ENCODE measurements at regions not wholly inside any gene's neighbourhood (a gene's known extent, or its start where the extent isn't known, plus 50 kb on each side); places are given as distances from the start of the nearest gene placed in this dataset.

- Histone ChIP-seq H3K36me3 (ENCODE audit: control insufficient read depth, insufficient read depth, low read length) (no peaks in the 10 kb centered on the region), H3K27me3 (ENCODE audit: control insufficient read depth, insufficient read depth, low read length) (peaks cover 10% of the 10 kb centered on the region), H3K27ac (ENCODE audit: low read length) (no peak overlapping the region), H3K9me3 (ENCODE audit: control insufficient read depth, insufficient read depth, low read depth, low read length) (no peaks in the 10 kb centered on the region), H3K4me1 (ENCODE audit: control insufficient read depth, insufficient read depth, low read length) (no peaks in the 10 kb centered on the region), H3K4me3 (ENCODE audit: low read depth in 2 of 2, low read length in 2 of 2) (no peak overlapping the region)
- ChIA-PET CTCF (no interaction called here), POLR2A (no interaction called here)
- DNase-seq (ENCODE audit: low read depth, low spot score): no peak
- ATAC-seq: no peak
- TF ChIP-seq, protein P1, sequence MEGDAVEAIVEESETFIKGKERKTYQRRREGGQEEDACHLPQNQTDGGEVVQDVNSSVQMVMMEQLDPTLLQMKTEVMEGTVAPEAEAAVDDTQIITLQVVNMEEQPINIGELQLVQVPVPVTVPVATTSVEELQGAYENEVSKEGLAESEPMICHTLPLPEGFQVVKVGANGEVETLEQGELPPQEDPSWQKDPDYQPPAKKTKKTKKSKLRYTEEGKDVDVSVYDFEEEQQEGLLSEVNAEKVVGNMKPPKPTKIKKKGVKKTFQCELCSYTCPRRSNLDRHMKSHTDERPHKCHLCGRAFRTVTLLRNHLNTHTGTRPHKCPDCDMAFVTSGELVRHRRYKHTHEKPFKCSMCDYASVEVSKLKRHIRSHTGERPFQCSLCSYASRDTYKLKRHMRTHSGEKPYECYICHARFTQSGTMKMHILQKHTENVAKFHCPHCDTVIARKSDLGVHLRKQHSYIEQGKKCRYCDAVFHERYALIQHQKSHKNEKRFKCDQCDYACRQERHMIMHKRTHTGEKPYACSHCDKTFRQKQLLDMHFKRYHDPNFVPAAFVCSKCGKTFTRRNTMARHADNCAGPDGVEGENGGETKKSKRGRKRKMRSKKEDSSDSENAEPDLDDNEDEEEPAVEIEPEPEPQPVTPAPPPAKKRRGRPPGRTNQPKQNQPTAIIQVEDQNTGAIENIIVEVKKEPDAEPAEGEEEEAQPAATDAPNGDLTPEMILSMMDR (IDR thresholded peaks at IDR 0.05): no peak
- TF ChIP-seq SIN3A (IDR thresholded peaks at IDR 0.05; ENCODE audit: borderline replicate concordance, insufficient read depth, low read depth, low read length): no peak
- TF ChIP-seq TCF7L2 (IDR thresholded peaks at IDR 0.05; ENCODE audit: low read depth, low read length): no peak
- TF ChIP-seq, protein P2, sequence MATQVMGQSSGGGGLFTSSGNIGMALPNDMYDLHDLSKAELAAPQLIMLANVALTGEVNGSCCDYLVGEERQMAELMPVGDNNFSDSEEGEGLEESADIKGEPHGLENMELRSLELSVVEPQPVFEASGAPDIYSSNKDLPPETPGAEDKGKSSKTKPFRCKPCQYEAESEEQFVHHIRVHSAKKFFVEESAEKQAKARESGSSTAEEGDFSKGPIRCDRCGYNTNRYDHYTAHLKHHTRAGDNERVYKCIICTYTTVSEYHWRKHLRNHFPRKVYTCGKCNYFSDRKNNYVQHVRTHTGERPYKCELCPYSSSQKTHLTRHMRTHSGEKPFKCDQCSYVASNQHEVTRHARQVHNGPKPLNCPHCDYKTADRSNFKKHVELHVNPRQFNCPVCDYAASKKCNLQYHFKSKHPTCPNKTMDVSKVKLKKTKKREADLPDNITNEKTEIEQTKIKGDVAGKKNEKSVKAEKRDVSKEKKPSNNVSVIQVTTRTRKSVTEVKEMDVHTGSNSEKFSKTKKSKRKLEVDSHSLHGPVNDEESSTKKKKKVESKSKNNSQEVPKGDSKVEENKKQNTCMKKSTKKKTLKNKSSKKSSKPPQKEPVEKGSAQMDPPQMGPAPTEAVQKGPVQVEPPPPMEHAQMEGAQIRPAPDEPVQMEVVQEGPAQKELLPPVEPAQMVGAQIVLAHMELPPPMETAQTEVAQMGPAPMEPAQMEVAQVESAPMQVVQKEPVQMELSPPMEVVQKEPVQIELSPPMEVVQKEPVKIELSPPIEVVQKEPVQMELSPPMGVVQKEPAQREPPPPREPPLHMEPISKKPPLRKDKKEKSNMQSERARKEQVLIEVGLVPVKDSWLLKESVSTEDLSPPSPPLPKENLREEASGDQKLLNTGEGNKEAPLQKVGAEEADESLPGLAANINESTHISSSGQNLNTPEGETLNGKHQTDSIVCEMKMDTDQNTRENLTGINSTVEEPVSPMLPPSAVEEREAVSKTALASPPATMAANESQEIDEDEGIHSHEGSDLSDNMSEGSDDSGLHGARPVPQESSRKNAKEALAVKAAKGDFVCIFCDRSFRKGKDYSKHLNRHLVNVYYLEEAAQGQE (IDR thresholded peaks at IDR 0.05; ENCODE audit: insufficient read depth in 1 of 2, low read depth in 2 of 2, low read length in 1 of 2): no peak
- no peak for TF ChIP-seq POLR2AphosphoS5 (IDR thresholded peaks at IDR 0.05; ENCODE audit: low read depth, low read length)
- in situ Hi-C loops (cut with HindIII; ENCODE audit: low pct_unique_long_range_greater_than_20kb, low sequenced_read_pairs): no loop called here
- intact Hi-C loops (cut with micrococcal nuclease; ENCODE audit: unreplicated experiment): no loop called here
- BruUV-seq (replicated peaks): no TSS peak
These were observed 195.1 kb upstream of the CAND1 start for GRCh38 chr12:67074072-67074471.

DNA sequence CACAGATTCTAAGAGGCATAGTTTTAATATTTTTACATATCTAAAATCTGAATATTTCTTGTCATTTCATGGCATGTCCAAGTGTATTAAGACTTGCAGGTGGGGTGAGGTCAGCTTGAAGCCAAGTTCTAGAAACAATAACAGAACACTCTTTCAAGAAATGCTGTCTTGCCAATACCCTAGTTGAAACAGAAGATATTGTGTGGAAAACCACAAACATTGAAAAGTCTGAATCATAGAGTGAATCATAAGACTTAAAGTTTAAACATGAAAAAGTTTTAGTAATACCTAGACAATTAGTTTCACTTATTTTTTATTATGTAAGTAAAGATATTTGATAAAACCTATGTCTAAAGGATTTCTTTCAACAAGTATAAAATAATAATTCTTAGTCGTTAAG is 191.5 kb upstream of the CAND1 start:
- in situ Hi-C loops (cut with HindIII; ENCODE audit: low pct_unique_long_range_greater_than_20kb, low sequenced_read_pairs) (no loop called here), intact Hi-C loops (cut with micrococcal nuclease; ENCODE audit: unreplicated experiment) (no loop called here)
- TF ChIP-seq POLR2AphosphoS5 (IDR thresholded peaks at IDR 0.05; ENCODE audit: low read depth, low read length) (no peak), TCF7L2 (IDR thresholded peaks at IDR 0.05; ENCODE audit: low read depth, low read length) (no peak), SIN3A (IDR thresholded peaks at IDR 0.05; ENCODE audit: borderline replicate concordance, insufficient read depth, low read depth, low read length) (no peak)
- TF ChIP-seq, protein P1 (IDR thresholded peaks at IDR 0.05): no peak
- TF ChIP-seq, protein P2 (IDR thresholded peaks at IDR 0.05; ENCODE audit: insufficient read depth in 1 of 2, low read depth in 2 of 2, low read length in 1 of 2): no peak
- no peaks in the 10 kb centered on the region for H3K36me3 ChIP-seq (ENCODE audit: control insufficient read depth, insufficient read depth, low read length)
- ATAC-seq (no peak), DNase-seq (ENCODE audit: low read depth, low spot score) (no peak)
- H3K27ac ChIP-seq (ENCODE audit: low read length): no peak overlapping the region
- H3K27me3 ChIP-seq (ENCODE audit: control insufficient read depth, insufficient read depth, low read length): peaks cover 10% of the 10 kb centered on the region
- no peaks in the 10 kb centered on the region for H3K9me3 ChIP-seq (ENCODE audit: control insufficient read depth, insufficient read depth, low read depth, low read length)
- ChIA-PET POLR2A (no interaction called here), CTCF (no interaction called here)
- no peak overlapping the region for H3K4me3 ChIP-seq (ENCODE audit: low read depth in 2 of 2, low read length in 2 of 2)
- H3K4me1 ChIP-seq (ENCODE audit: control insufficient read depth, insufficient read depth, low read length): no peaks in the 10 kb centered on the region
- no TSS peak for BruUV-seq (replicated peaks)

Measured in Panc1 (cell line).